Aorta (tissue), 5 donors: ENCODE measurements at regions not wholly inside any gene's neighbourhood (a gene's known extent, or its start where the extent isn't known, plus 50 kb on each side); places are given as distances from the start of the nearest gene placed in this dataset.

Experiments
- ATAC-seq: fragments of 200-7000 bp; cut with Tn5 transposase; one replicate; pipeline ENCODE4 v1.9.1; 2022; ENCODE audit warnings: moderate library complexity; ENCODE audit not compliant: low FRiP score
- DNase-seq, 2 donors: peaks; one replicate each; pipeline ENCODE4 v3.0.0-alpha.2; 2020
- H3K27ac ChIP-seq, 2 donors: one replicate each; pipeline ENCODE4 v1.5.1; 2013; ENCODE audit warnings: low read length in 2 of 2, mild to moderate bottlenecking in 2 of 2, moderate library complexity in 2 of 2, control low read depth in 1 of 2, inconsistent platforms in 1 of 2, low read depth in 1 of 2
- H3K27me3 ChIP-seq, 2 donors: one replicate each; pipeline ENCODE4 v1.6.1; 2013; ENCODE audit warnings: control low read depth in 1 of 2, low read length in 1 of 2, mild to moderate bottlenecking in 1 of 2, moderate library complexity in 1 of 2; ENCODE audit not compliant: insufficient read depth in 2 of 2, control insufficient read depth in 1 of 2
- H3K36me3 ChIP-seq, 2 donors: one replicate each; pipeline ENCODE4 v1.6.1; 2013; ENCODE audit warnings: control low read depth in 1 of 2, low read length in 1 of 2, mild to moderate bottlenecking in 1 of 2; ENCODE audit not compliant: insufficient read depth in 2 of 2, control insufficient read depth in 1 of 2
- H3K4me1 ChIP-seq, 2 donors: one replicate each; pipeline ENCODE4 v1.6.1; 2013; ENCODE audit warnings: low read length in 2 of 2, control low read depth in 1 of 2, mild to moderate bottlenecking in 1 of 2, moderate library complexity in 1 of 2; ENCODE audit not compliant: insufficient read depth in 2 of 2, control insufficient read depth in 1 of 2
- H3K4me3 ChIP-seq, 2 donors: one replicate each; pipeline ENCODE4 v1.5.1; 2013; ENCODE audit warnings: low read length in 2 of 2, control low read depth in 1 of 2, mild to moderate bottlenecking in 1 of 2
- H3K9me3 ChIP-seq: one replicate; pipeline ENCODE4 v1.6.1; 2013; ENCODE audit warnings: mild to moderate bottlenecking, low read length; ENCODE audit not compliant: control insufficient read depth
- WGBS, 2 donors: extraction: QIAGEN DNeasy Blood & Tissue Kit; methylation state at CpG; one replicate each; pipeline ENCODE4 v1.1.7; 2013; 5-methylcytosine and 5-hydroxymethylcytosine counted together
- intact Hi-C, 2 donors: fragments of 100-400 bp; cut with DNase I; formaldehyde crosslinking; loops; one replicate each; pipeline versions ENCODE4 v1.14.2 to v1.15.0; 2022
- donor health status: healthy with polysubstance abuse.
- donor health status: Bipolar disorder and iron deficiency.
- donor health status: DM: no; HTN: no; CAD: no.
- donor health status: DM: no; HTN: no; CAD: no.
- donor health status: DM: yes; HTN: yes; CAD: no.

DNA sequence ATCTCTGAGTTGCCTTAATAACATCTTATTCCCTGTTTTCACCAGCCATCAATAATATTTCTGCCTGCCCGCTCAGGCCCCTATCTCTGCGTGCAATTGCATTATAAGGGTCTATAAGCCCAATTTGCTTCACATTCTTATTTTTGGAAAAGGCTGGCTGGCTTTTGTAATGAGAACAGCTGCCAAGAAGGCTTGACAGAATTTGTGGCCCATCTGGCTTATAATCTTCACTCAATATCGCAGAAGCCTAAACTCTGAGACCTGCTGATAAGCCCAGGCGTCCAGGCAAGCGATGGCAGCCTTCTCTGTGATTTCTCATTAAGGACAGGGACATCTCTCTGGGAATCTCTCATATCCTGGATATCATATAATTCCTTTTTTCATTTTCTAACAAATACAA is 1618.6 kb upstream of the CELF4 start:
- Histone ChIP-seq H3K36me3 (no peaks in the 10 kb centered on the region), H3K27ac (no peak overlapping the region), H3K4me1 (no peaks in the 10 kb centered on the region), H3K4me3 (no peak overlapping the region), H3K27me3 (no peaks in the 10 kb centered on the region), H3K9me3 (no peaks in the 10 kb centered on the region)
- WGBS, 2 donors = 25 to 26% methylated on average over 5 of the region's 5 CpGs
- DNase-seq (no peak), ATAC-seq (no peak)
- intact Hi-C loops = no loop called here

DNA sequence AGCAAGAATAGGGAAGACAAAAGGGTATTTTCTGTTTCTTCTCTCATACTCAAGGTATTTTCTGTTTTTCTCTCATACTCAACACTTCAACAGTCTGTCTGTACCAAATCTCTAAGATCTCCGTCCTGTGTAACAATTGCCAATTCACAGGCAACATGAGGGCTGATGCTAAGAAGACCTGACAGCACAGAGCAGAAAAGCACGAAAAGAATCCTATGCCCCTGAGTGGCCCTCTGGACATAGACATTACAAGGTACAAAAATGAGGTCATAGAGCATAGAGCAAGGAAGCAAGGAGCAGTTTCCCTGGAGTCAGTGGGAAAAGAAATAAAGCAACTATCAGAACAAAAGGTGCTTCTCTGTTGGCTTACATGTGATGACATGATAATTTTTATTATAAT is 1612.6 kb upstream of the CELF4 start:
- no peaks in the 10 kb centered on the region for H3K36me3 ChIP-seq
- ATAC-seq (no peak), DNase-seq (no peak)
- no peak overlapping the region for H3K27ac ChIP-seq
- no peaks in the 10 kb centered on the region for H3K4me1 ChIP-seq
- H3K9me3 ChIP-seq = no peaks in the 10 kb centered on the region
- WGBS, 2 donors = 66 to 68% methylated on average over 2 of the region's 2 CpGs
- no peak overlapping the region for H3K4me3 ChIP-seq
- intact Hi-C loops = no loop called here
- no peaks in the 10 kb centered on the region for H3K27me3 ChIP-seq

DNA sequence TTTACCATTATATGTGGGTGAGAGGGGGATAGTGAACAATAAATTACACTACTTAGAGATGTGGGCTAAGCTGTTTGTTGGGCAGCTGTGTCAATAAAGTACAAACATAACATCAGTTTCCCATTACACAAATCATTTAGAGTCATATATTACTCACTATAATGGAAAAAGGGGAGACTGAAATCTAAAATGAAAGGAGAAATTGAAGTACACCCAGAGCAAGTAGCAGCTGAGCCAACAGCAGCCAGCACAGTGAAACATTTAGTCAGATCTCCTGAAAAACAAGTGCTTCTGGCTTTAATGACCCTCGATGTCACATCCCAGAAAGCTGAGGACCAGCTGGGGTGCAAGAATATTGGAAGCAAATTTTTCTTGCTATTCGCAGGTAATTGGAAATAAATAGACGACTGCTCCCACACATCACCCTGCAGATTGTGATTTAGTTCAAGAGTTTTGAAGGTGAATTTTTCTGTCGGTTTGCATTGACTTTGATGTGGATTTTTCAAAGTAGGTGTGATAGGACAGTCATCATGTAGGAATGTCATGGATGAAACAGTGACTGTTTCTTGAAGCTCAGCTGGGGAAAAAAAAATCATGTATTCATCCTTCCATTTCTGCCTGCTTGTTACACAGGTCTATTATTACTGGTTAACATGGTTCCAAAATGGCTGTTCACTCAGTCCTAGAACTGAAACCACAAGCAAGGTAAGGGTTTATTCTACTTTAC is 1607.3 kb upstream of the CELF4 start:
- H3K36me3 ChIP-seq = no peaks in the 10 kb centered on the region

DNA sequence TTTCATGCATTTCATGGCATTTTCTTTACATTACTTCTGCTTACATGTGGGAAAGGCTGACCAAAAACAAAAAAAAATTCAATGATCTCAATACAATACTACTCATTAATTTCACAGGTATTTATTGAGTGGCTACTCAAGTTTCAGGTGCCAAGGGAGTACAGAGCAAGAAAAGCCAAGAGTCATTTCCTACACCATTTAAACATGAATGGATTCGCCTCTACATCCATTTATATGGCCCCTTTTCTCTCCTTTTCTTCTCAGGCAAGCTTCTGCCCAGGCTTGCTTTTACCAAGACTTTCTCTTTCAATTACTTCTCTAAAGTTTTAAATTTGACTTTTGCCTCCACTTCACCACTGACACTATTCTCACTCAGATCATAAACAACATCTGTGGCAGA is 1603.1 kb upstream of the CELF4 start:
- H3K4me3 ChIP-seq = no peak overlapping the region
- H3K4me1 ChIP-seq = no peaks in the 10 kb centered on the region
- no peaks in the 10 kb centered on the region for H3K9me3 ChIP-seq
- WGBS, 2 donors = 71 to 84% methylated on average over 1 of the region's 1 CpG
- ATAC-seq (no peak), DNase-seq (no peak)
- no peak overlapping the region for H3K27ac ChIP-seq
- no peaks in the 10 kb centered on the region for H3K36me3 ChIP-seq
- intact Hi-C loops = loop anchor here in 1 of 2 donors (10.0 kb wide), 1 partner anchor 1294 kb away; no protein-coding TSS in a partner anchor
- no peaks in the 10 kb centered on the region for H3K27me3 ChIP-seq

More for the DNA sequence above, 1607.3 kb upstream of the CELF4 start:
- Histone ChIP-seq H3K4me3 (no peak overlapping the region), H3K4me1 (no peaks in the 10 kb centered on the region), H3K27ac (no peak overlapping the region), H3K27me3 (no peaks in the 10 kb centered on the region), H3K9me3 (no peaks in the 10 kb centered on the region)
- 82% methylated on average over 4 of the region's 4 CpGs for WGBS, 2 donors
- DNase-seq (no peak), ATAC-seq (no peak)
- intact Hi-C loops = no loop called here

DNA sequence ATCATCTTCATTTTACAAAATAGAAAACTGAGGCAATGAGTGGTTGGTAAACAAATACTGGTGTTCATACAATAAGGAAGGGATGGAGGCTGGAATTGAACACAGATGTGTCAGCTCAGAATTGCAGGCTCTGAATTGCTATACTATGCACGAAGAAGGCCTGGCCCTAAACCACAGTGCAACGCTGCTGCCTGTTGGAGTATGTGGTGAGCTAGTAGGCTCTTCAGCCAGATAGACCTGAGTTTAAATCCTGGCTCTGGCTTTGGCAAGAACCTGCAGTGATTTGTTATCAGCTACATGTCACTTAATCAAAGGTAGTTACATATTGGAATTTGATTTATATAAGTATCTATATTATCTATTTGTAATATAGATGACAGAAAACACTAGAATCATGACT is 1602.4 kb upstream of the CELF4 start:
- no peaks in the 10 kb centered on the region for H3K4me1 ChIP-seq
- no peaks in the 10 kb centered on the region for H3K27me3 ChIP-seq
- no peaks in the 10 kb centered on the region for H3K9me3 ChIP-seq
- no peak overlapping the region for H3K4me3 ChIP-seq
- no peak overlapping the region for H3K27ac ChIP-seq
- WGBS, 2 donors = 76 to 85% methylated on average over 2 of the region's 2 CpGs
- no peak for ATAC-seq
- intact Hi-C loops = loop anchor here in 1 of 2 donors (10.0 kb wide), 1 partner anchor 1293 kb away; no protein-coding TSS in a partner anchor
- DNase-seq = no peak
- H3K36me3 ChIP-seq = no peaks in the 10 kb centered on the region

DNA sequence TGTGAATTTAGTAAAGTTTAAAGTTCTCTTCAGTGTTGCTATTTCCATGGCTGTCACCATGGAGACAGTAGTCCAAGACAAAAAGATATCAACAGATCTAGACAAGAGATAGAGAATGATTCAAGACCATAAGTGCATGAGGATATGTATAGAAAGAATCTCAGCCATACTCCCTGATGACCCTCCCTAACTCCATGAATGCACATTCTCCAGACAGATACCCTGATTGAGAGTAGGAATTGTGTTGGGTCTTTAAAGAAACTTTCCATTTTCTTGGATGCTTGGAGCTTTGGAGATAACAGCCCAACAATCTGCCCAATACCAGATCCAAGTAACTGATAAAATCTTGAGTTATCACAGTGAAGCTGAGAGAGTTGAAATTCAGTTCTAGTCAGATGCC is 1601.2 kb upstream of the CELF4 start:
- no peaks in the 10 kb centered on the region for H3K9me3 ChIP-seq
- no peaks in the 10 kb centered on the region for H3K27me3 ChIP-seq
- intact Hi-C loops = loop anchor here in 1 of 2 donors (10.0 kb wide), 1 partner anchor 1292 kb away; no protein-coding TSS in a partner anchor
- H3K4me3 ChIP-seq = no peak overlapping the region
- H3K27ac ChIP-seq = no peak overlapping the region
- ATAC-seq (no peak), DNase-seq (no peak)
- H3K36me3 ChIP-seq = no peaks in the 10 kb centered on the region
- H3K4me1 ChIP-seq = no peaks in the 10 kb centered on the region

DNA sequence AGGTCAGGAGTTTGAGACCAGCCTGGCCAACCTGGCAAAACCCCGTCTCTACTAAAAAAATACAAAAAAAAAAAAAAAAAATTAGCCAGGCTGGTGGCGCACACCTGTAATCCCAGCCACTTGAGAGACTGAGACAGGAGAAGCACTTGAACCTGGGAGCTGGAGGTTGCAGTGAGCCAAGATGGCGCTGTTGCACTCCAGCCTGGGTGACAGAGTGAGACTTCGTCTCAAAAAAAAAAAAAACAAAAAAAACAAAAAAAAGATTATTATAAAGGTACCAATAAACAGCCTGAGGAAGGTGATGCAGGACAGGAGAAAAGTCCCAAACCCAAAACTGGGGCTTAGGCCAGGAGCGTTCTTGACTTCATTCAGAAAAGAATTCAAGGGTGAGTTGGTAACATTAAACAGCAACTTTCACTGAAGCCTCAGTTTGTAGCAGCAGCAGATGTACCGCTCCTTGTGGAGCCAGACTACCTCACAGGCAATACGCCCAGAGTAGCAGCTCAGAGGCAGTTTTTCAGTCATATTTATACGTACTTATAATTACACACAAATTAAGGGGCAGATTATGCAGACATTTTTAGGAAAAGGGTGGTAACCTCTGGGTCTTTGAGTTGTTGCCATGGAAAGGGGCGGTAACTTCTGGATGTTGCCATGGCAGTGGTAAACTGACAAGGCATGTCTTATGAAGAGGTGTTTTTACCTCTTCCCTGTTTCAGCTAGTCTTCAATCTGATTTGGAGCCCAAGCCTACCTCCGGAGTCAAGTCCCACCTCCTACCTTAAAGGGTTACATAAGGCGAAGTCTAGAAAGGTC is 1596.6 kb upstream of the CELF4 start:
- intact Hi-C loops = loop anchor here in 1 of 2 donors (10.0 kb wide), 1 partner anchor 1287 kb away; no protein-coding TSS in a partner anchor
- H3K9me3 ChIP-seq = no peaks in the 10 kb centered on the region
- H3K4me1 ChIP-seq = no peaks in the 10 kb centered on the region
- H3K27ac ChIP-seq = no peak overlapping the region
- H3K36me3 ChIP-seq = no peaks in the 10 kb centered on the region
- ATAC-seq (no peak), DNase-seq (no peak)
- H3K27me3 ChIP-seq = no peaks in the 10 kb centered on the region
- H3K4me3 ChIP-seq = no peak overlapping the region
- WGBS, 2 donors = 89 to 90% methylated on average over 11 of the region's 11 CpGs

DNA sequence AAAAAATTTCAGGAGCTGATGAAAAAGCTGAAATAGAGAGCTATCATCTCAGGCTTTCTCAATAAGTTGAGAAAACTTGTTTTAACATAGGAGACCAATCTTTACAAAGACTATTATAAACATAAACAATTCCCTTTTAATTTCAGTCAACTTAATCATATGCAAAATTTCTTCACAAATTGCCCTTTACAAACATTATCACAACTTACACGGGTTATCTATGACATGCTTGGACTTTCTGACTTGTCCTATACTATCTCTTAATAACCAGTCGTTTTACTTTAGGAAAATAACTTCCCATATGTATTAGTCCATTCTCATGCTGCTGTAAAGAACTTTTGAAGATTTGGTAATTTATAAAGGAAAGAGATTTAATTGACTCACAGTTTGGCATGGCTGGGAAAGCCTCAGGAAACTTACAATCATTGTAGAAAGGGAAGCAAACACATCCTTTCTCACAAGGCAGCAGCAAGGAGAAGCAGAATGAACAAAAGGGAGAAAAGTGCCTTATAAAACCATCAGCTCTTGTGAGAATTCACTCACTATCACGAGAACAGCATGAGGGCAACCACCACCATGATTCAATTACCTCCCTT is 1583.7 kb upstream of the CELF4 start:
- DNase-seq (no peak), ATAC-seq (no peak)
- WGBS, 2 donors = 62 to 64% methylated on average over 3 of the region's 3 CpGs
- no peaks in the 10 kb centered on the region for H3K27me3 ChIP-seq
- no peaks in the 10 kb centered on the region for H3K4me1 ChIP-seq
- H3K27ac ChIP-seq = no peak overlapping the region
- no peak overlapping the region for H3K4me3 ChIP-seq
- intact Hi-C loops = loop anchor here in 1 of 2 donors (10.0 kb wide), 1 partner anchor 65 kb away; no protein-coding TSS in a partner anchor
- H3K9me3 ChIP-seq = no peaks in the 10 kb centered on the region
- no peaks in the 10 kb centered on the region for H3K36me3 ChIP-seq
